NCI-H774 (cell line): ENCODE measurements at regions not wholly inside any gene's neighbourhood (a gene's known extent, or its start where the extent isn't known, plus 50 kb on each side); places are given as distances from the start of the nearest gene placed in this dataset.
A peak's percentile ranks its signal among the peaks of the same experiment; 100 is the strongest.

ENCODE experiments used
- DNase-seq: peaks from one replicate; lab custom pipeline; 2025; lab: John Stamatoyannopoulos, UW

DNA sequence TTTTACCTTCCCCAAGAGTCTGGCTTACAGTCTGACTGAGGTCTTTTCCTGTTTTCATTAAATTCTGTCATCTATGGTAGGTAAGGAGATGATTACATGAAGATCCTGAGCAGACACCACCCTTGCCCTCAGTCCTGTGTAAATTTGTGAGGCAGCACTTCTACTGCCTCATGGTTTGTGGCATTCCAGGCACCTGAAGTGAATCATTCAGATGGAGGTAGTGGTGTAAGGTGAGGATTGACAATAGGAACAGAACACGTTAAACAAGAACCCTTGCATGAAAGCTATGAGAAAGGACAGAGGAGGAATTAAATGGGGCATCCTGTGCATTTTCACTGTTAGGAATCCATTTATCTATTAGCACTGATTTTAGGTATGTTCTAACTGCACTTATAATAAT lies 618.6 kb downstream of the TLL1 start:
- DNase-seq, result no peak

- no peak for DNase-seq
These were observed 620.9 kb downstream of the TLL1 start for GRCh38 chr4:166493924-166494345.

- DNase-seq, result no peak
These were observed 625.5 kb downstream of the TLL1 start for GRCh38 chr4:166498546-166498945.

- no peak for DNase-seq
These were observed 626.8 kb downstream of the TLL1 start for GRCh38 chr4:166499820-166500219.

GRCh38 chr4:166501941-166502382 lies 628.9 kb downstream of the TLL1 start:
- no peak for DNase-seq

DNA sequence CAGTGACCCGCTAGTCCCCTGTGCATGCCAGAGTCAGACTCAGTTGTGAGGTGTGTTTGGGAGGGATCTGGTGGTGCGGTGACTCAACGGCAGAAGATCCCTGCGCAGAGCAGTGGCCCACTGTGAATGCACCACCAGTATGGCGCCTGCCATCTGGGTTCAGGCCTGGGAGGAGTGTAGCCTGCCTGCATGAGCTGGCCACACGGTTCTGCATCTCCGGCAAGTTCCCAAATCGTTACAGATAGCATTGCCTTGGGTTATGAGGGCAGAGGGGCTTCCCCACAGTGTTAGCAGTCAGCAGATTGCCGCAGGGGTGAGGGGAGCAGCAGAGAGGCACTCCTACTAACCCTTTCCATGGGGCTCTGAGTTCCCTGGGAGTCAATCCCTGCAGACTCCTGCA lies 629.6 kb downstream of the TLL1 start:
- DNase-seq, result no peak

DNA sequence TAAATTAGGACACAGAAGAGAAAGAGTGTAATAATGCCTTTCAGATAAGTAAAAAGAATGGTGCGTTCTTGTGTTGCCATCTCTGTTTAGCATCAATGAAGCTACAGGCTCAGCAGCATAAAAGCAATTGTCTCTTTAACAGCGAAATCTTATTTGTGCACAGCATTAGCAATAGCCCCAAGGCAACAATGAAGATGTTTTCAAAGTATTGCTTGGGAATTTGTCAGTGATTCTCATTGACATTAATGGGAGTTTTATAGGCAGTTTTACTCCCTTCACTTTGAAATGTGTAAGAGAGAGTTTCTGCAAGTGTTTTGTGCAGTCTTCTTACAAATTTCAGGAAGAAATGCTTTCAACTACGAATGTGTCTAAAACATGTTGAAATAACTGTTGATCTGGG lies 633.0 kb downstream of the TLL1 start:
- DNase-seq, result no peak

- DNase-seq, result no peak
These were observed 639.2 kb downstream of the TLL1 start for GRCh38 chr4:166512267-166512666.

DNA sequence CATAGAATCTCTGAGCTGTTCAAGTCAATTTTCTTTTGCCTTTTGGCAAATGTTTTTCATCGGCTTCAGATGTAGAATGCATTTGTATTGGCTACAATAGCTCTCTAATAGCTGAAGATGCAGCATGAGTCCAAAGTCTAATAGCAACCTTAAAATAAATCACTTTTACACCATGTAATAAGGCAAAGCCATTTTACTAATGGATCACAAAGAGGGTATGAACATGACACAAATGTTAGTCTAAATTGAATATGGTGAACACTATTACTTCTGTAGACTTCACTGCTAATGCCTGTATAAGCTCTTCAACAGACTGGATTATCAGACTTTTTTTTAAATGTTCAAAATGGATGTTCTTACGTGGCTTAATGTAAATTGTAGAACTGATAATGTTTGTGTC lies 645.3 kb downstream of the TLL1 start:
- peak; percentile 13 for DNase-seq

- peak; percentile 65 for DNase-seq
These were observed 645.7 kb downstream of the TLL1 start for GRCh38 chr4:166518776-166519175.

GRCh38 chr4:166519774-166520173 lies 646.7 kb downstream of the TLL1 start:
- no peak for DNase-seq

- no peak for DNase-seq
These were observed 654.5 kb downstream of the TLL1 start for GRCh38 chr4:166527500-166527899.

DNA sequence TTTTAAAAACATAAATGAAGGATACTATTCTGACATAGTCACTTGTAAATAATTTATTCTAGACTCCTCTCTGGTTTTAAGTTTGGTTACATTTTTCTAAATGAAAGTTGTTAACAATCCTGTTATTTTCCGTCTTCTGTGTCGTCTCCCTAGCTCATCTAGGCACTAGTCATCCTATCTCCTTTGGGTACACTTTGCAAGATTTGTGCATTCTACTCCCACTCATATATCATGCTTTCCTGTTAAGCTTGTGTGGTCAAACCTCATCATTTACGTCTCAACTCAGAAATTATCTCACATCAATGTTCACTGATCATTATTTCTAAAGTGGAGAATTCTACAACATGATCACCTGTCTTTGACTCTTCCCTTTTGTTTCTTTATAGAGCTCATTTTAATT lies 658.7 kb downstream of the TLL1 start:
- DNase-seq, result no peak

- no peak for DNase-seq
These were observed 662.8 kb downstream of the TLL1 start for GRCh38 chr4:166535865-166536264.

DNA sequence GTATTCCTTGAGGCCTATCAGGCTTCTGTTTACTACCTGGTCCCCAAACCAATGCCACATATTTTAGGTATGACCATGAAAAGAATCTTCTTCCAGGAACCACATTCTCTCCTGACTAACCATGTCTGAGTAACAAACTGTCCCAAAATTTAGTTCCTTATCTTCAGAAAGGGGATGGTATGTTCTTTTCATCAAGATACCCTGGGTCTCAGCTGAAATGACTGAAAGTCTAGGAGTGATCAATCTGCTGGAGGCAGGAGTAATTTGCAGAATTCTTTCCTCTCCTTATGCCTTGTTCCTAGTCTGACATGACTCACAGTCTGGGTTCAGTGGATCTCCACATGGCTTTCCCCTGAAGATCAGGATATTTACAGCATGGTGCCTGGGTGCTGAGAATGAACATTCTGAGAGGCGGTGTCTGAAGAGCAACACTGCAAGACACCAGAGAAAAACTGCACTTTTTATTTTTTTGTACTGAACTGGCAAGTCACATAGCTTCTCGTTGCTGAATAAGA lies 665.5 kb downstream of the TLL1 start:
- no peak for DNase-seq

GRCh38 chr4:166546009-166546408 lies 673.0 kb downstream of the TLL1 start:
- no peak for DNase-seq

DNA sequence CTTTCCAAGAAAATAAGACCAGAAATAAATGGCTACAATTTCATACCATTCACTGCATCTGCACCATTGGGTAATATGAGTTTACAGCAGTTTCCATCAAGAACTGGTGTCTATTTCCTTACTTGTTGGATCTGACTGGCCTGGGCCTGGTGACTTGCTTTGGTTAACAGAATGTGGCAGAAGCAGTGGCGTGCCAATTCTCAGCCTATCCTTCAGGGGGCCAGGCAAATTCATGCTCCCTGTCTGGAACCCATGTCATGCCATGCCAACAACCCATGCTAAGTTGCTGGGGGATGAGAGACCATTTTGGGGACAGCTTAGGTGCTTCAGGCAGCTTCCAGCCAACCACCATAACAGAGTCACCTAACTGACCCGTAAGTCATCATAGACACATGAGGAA lies 656.7 kb downstream of the SPOCK3 start:
- no peak for DNase-seq

- no peak for DNase-seq
These were observed 648.8 kb downstream of the SPOCK3 start for GRCh38 chr4:166585491-166585890.

GRCh38 chr4:166594326-166594946 lies 639.9 kb downstream of the SPOCK3 start:
- peak; percentile 40 for DNase-seq

- DNase-seq, result no peak
These were observed 634.0 kb downstream of the SPOCK3 start for GRCh38 chr4:166600264-166600663.

- no peak for DNase-seq
These were observed 632.2 kb downstream of the SPOCK3 start for GRCh38 chr4:166602068-166602467.

DNA sequence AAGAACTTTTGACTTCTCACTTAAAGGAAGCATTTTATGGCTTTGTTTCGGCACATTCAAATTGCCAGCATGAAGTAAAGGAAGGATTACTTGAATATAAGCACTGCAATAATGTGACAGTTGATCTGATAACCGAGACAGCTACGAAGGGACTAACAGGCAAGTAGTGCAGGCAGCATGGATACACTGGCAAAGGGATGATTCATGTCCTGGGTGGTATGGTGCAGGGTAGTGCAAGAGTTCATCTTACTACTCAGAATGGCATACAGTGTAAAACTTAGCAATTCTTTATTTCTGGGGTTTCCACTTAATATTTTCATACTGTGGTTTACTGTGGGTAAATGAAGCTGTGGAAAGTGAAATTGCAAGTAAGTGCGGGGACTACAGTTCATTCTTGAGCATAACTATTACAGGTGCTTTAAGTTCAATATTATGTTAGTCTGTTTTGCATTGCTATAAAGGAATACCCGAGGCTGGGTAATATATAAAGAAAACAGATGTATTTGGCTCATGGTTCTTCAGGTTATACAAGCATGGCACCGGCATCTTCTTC lies 611.8 kb downstream of the SPOCK3 start:
- DNase-seq, result no peak

GRCh38 chr4:166625018-166625637 lies 609.2 kb downstream of the SPOCK3 start:
- no peak for DNase-seq

- no peak for DNase-seq
These were observed 605.8 kb downstream of the SPOCK3 start for GRCh38 chr4:166628454-166628853.
